H4 (cell line): ENCODE measurements at regions not wholly inside any gene's neighbourhood (a gene's known extent, or its start where the extent isn't known, plus 50 kb on each side); places are given as distances from the start of the nearest gene placed in this dataset.
A peak's percentile ranks its signal among the peaks of the same experiment; 100 is the strongest.
"Not testable (repeated sequence)": the region's sequence is repeated elsewhere in the genome, so short reads cannot be mapped to it uniquely, and the experiment has no call there.

Source experiments
- DNase-seq: peaks from one replicate; pipeline ENCODE4 v3.0.0-alpha.2; 2015; ENCODE audit warnings: low spot score

GRCh38 chr6:91075244-91075976 is 488.5 kb upstream of the MAP3K7 start:
- DNase-seq = no peak

GRCh38 chr6:91063362-91063761 is 476.5 kb upstream of the MAP3K7 start:
- DNase-seq = no peak

GRCh38 chr6:91057689-91058088 is 470.8 kb upstream of the MAP3K7 start:
- no peak for DNase-seq

GRCh38 chr6:91055959-91056358 is 469.1 kb upstream of the MAP3K7 start:
- no peak for DNase-seq

- not testable (repeated sequence) for DNase-seq
Measured at GRCh38 chr6:91052473-91053450, 465.9 kb upstream of the MAP3K7 start.

GRCh38 chr6:91045161-91045560 is 458.3 kb upstream of the MAP3K7 start:
- peak; percentile 10 for DNase-seq

- no peak for DNase-seq
Measured at GRCh38 chr6:91043751-91044150, 456.9 kb upstream of the MAP3K7 start.

- no peak for DNase-seq
Measured at GRCh38 chr6:91042656-91043055, 455.8 kb upstream of the MAP3K7 start.

GRCh38 chr6:91033964-91034363 is 447.1 kb upstream of the MAP3K7 start:
- DNase-seq = no peak

GRCh38 chr6:91031581-91031980 is 444.7 kb upstream of the MAP3K7 start:
- no peak for DNase-seq

- no peak for DNase-seq
Measured at GRCh38 chr6:91029211-91029610, 442.3 kb upstream of the MAP3K7 start.

GRCh38 chr6:91023529-91023928 is 436.7 kb upstream of the MAP3K7 start:
- DNase-seq = no peak

- DNase-seq = no peak
Measured at GRCh38 chr6:91020744-91021143, 433.9 kb upstream of the MAP3K7 start.

GRCh38 chr6:91018586-91018985 is 431.7 kb upstream of the MAP3K7 start:
- DNase-seq = no peak

- no peak for DNase-seq
Measured at GRCh38 chr6:91013511-91013910, 426.6 kb upstream of the MAP3K7 start.

- DNase-seq = no peak
Measured at GRCh38 chr6:90997076-90997475, 410.2 kb upstream of the MAP3K7 start.

- no peak for DNase-seq
Measured at GRCh38 chr6:90993770-90994169, 406.9 kb upstream of the MAP3K7 start.

GRCh38 chr6:90989763-90990162 is 402.9 kb upstream of the MAP3K7 start:
- no peak for DNase-seq

GRCh38 chr6:90984066-90984465 is 397.2 kb upstream of the MAP3K7 start:
- DNase-seq = no peak

- DNase-seq = no peak
Measured at GRCh38 chr6:90983462-90983861, 396.6 kb upstream of the MAP3K7 start.

GRCh38 chr6:90982581-90982980 is 395.7 kb upstream of the MAP3K7 start:
- DNase-seq = no peak

GRCh38 chr6:90982051-90982450 is 395.2 kb upstream of the MAP3K7 start:
- DNase-seq = no peak

GRCh38 chr6:90978046-90978445 is 391.2 kb upstream of the MAP3K7 start:
- no peak for DNase-seq
